Keratinocyte (primary cell): ENCODE measurements at regions not wholly inside any gene's neighbourhood (a gene's known extent, or its start where the extent isn't known, plus 50 kb on each side); places are given as distances from the start of the nearest gene placed in this dataset.

ENCODE experiments used
- DNase-seq: peaks from one replicate; pipeline ENCODE4 v3.0.0-alpha.2; 2011; ENCODE audit warnings: low read depth, missing footprints, low spot score
- FAIRE-seq: peaks from 2 replicates; lab custom pipeline; 2011; peaks lifted over from hg19 to GRCh38; lab: Jason Lieb, UNC
- H2AFZ ChIP-seq: 2 replicates; pipeline ENCODE4 v1.6.0; 2012; ENCODE audit warnings: low read length, control low read depth, inconsistent platforms; ENCODE audit not compliant: control insufficient read depth
- H3K27ac ChIP-seq: 2 replicates; pipeline ENCODE4 v1.5.1; 2011; ENCODE audit warnings: low read length; ENCODE audit not compliant: control insufficient read depth, insufficient read depth
- H3K27me3 ChIP-seq: 3 replicates; pipeline ENCODE4 v1.6.0; 2011; ENCODE audit warnings: low read length; ENCODE audit not compliant: control insufficient read depth, insufficient read depth; ENCODE audit errors: extremely low read depth
- H3K36me3 ChIP-seq, 2 experiments: 2 replicates in 1 of 2; 3 replicates in 1 of 2; pipeline ENCODE4 v1.5.1; 2011; ENCODE audit warnings: low read length in 2 of 2, mild to moderate bottlenecking in 1 of 2; ENCODE audit not compliant: control insufficient read depth in 2 of 2, insufficient read depth in 2 of 2; ENCODE audit errors: extremely low read depth in 1 of 2
- H3K4me1 ChIP-seq: 3 replicates; pipeline ENCODE4 v1.5.1; 2011; ENCODE audit warnings: low read length; ENCODE audit not compliant: control insufficient read depth, insufficient read depth; ENCODE audit errors: extremely low read depth
- H3K4me2 ChIP-seq: 3 replicates; pipeline ENCODE4 v1.6.0; 2011; ENCODE audit warnings: low read depth, low read length; ENCODE audit not compliant: control insufficient read depth, insufficient read depth; ENCODE audit errors: extremely low read depth
- H3K4me3 ChIP-seq, 3 experiments: fragments of 200-600 bp in 1 of 3; sonication (generic) in 1 of 3; 2 replicates in 2 of 3; 3 replicates in 1 of 3; pipeline ENCODE4 v1.5.1; 2011 to 2016; ENCODE audit warnings: low read length in 3 of 3, mild to moderate bottlenecking in 3 of 3, control low read depth in 2 of 3, inconsistent platforms in 1 of 3, low read depth in 1 of 3, mixed read lengths in 1 of 3, mixed run types in 1 of 3, moderate library complexity in 1 of 3; ENCODE audit not compliant: control insufficient read depth in 2 of 3, insufficient read depth in 2 of 3; ENCODE audit errors: extremely low read depth in 1 of 3
- H3K79me2 ChIP-seq: 2 replicates; pipeline ENCODE4 v1.6.0; 2012; ENCODE audit warnings: low read length; ENCODE audit not compliant: control insufficient read depth, insufficient read depth
- H3K9ac ChIP-seq: 3 replicates; pipeline ENCODE4 v1.6.0; 2011; ENCODE audit warnings: low read length; ENCODE audit not compliant: control insufficient read depth, insufficient read depth; ENCODE audit errors: extremely low read depth
- H3K9me1 ChIP-seq: 3 replicates; pipeline ENCODE4 v1.6.0; 2011; ENCODE audit warnings: low read length; ENCODE audit not compliant: control insufficient read depth, insufficient read depth; ENCODE audit errors: extremely low read depth
- H3K9me3 ChIP-seq: 2 replicates; pipeline ENCODE4 v1.5.1; 2012; ENCODE audit warnings: low read depth, low read length; ENCODE audit not compliant: control insufficient read depth
- H4K20me1 ChIP-seq: 3 replicates; pipeline ENCODE4 v1.6.0; 2011; ENCODE audit warnings: low read length; ENCODE audit not compliant: control insufficient read depth, insufficient read depth; ENCODE audit errors: extremely low read depth
- EZH2 ChIP-seq: IDR thresholded peaks from one replicate; pipeline ENCODE4 v1.6.1; 2012; ENCODE audit warnings: inconsistent platforms, mild to moderate bottlenecking, low read length, moderate library complexity
- dilution Hi-C: fragments of 300-500 bp; cut with MboI; formaldehyde crosslinking; loops from one replicate; pipeline ENCODE4 v1.7.0; 2020; ENCODE audit warnings: low sequenced_read_pairs; ENCODE audit not compliant: extremely low pct_ligation_motif_present
- TF ChIP-seq, protein P1 (sequence below), 3 experiments: IDR thresholded peaks in 1 of 3; conservative IDR thresholded peaks in 1 of 3; optimal IDR thresholded peaks in 1 of 3; 2 replicates in 2 of 3; 3 replicates in 1 of 3; pipeline versions ENCODE3 to v1.5.1; 2011; ENCODE audit warnings: low read length in 3 of 3, mild to moderate bottlenecking in 3 of 3, moderate library complexity in 2 of 3, control low read depth in 1 of 3, inconsistent platforms in 1 of 3; ENCODE audit not compliant: insufficient read depth in 2 of 3; ENCODE audit errors: extremely low read depth in 1 of 3

DNA sequence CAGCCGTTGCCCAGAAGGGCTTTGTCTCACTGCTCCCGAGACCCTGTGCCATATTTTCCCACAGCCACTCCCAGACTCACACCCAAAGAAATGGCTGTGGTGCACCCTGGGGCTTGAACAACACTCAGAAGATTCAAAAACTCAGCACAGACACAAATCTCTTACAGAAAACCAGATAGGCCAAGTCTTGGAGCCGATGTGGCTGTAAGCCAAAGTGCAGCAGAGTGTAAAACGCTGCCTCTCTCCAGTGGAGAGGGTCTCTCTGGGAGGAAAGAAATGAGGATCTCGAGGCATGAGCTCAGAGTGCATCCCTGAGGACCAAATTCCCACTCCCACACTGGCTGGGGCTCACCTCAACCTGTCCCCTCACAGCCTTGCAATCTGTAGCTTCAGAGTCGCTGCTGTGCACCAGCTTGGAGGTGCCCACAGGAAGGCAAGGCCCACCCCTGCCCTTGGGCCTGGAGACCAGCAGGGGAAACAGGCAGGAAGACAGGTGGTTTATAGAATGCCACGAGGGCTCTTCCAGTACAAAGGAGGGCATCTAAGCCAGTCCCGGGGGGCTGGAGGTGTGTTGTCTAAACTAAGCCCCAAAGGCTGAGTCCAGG lies 171.3 kb upstream of the AJAP1 start:
- dilution Hi-C loops = no loop called here
- H3K4me3 ChIP-seq = no peak overlapping the region
- no peaks in the 10 kb centered on the region for H3K36me3 ChIP-seq
- no peak overlapping the region for H2AFZ ChIP-seq
- TF ChIP-seq, protein P1, sequence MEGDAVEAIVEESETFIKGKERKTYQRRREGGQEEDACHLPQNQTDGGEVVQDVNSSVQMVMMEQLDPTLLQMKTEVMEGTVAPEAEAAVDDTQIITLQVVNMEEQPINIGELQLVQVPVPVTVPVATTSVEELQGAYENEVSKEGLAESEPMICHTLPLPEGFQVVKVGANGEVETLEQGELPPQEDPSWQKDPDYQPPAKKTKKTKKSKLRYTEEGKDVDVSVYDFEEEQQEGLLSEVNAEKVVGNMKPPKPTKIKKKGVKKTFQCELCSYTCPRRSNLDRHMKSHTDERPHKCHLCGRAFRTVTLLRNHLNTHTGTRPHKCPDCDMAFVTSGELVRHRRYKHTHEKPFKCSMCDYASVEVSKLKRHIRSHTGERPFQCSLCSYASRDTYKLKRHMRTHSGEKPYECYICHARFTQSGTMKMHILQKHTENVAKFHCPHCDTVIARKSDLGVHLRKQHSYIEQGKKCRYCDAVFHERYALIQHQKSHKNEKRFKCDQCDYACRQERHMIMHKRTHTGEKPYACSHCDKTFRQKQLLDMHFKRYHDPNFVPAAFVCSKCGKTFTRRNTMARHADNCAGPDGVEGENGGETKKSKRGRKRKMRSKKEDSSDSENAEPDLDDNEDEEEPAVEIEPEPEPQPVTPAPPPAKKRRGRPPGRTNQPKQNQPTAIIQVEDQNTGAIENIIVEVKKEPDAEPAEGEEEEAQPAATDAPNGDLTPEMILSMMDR (optimal IDR thresholded peaks at IDR 0.05 in 1 of 3, IDR thresholded peaks at IDR 0.05 in 1 of 3, conservative IDR thresholded peaks at IDR 0.05 in 1 of 3; ENCODE audit: extremely low read depth in 1 of 3, insufficient read depth in 2 of 3, low read length in 3 of 3) = no peak
- no peak for TF ChIP-seq EZH2
- no peak overlapping the region for H3K27ac ChIP-seq
- peaks cover 15% of the 10 kb centered on the region for H3K9me3 ChIP-seq
- H4K20me1 ChIP-seq = no peaks in the 10 kb centered on the region
- H3K27me3 ChIP-seq = no peaks in the 10 kb centered on the region
- no peak for DNase-seq
- no peaks in the 10 kb centered on the region for H3K4me1 ChIP-seq
- H3K4me2 ChIP-seq = no peak overlapping the region
- H3K79me2 ChIP-seq = no peaks in the 10 kb centered on the region
- no peak overlapping the region for H3K9ac ChIP-seq
- H3K9me1 ChIP-seq = no peaks in the 10 kb centered on the region
- FAIRE-seq = no peak

- H3K27ac ChIP-seq = no peak overlapping the region
- dilution Hi-C loops = no loop called here
- H3K4me2 ChIP-seq = no peak overlapping the region
- H3K4me3 ChIP-seq = no peak overlapping the region
- H4K20me1 ChIP-seq = no peaks in the 10 kb centered on the region
- H3K9ac ChIP-seq = no peak overlapping the region
- DNase-seq (no peak), FAIRE-seq (no peak)
- H3K79me2 ChIP-seq = no peaks in the 10 kb centered on the region
- no peaks in the 10 kb centered on the region for H3K27me3 ChIP-seq
- no peaks in the 10 kb centered on the region for H3K4me1 ChIP-seq
- H3K9me3 ChIP-seq = peaks cover 15% of the 10 kb centered on the region
- H3K9me1 ChIP-seq = no peaks in the 10 kb centered on the region
- no peak for TF ChIP-seq EZH2
- TF ChIP-seq, protein P1 (optimal IDR thresholded peaks at IDR 0.05 in 1 of 3, IDR thresholded peaks at IDR 0.05 in 1 of 3, conservative IDR thresholded peaks at IDR 0.05 in 1 of 3; ENCODE audit: extremely low read depth in 1 of 3, insufficient read depth in 2 of 3, low read length in 3 of 3) = no peak
- no peak overlapping the region for H2AFZ ChIP-seq
- no peaks in the 10 kb centered on the region for H3K36me3 ChIP-seq
These were observed 169.0 kb upstream of the AJAP1 start for GRCh38 chr1:4485398-4485797.
